ENCODE measurements at regions not wholly inside any gene's neighbourhood (a gene's known extent, or its start where the extent isn't known, plus 50 kb on each side); places are given as distances from the start of the nearest gene placed in this dataset.

DNA sequence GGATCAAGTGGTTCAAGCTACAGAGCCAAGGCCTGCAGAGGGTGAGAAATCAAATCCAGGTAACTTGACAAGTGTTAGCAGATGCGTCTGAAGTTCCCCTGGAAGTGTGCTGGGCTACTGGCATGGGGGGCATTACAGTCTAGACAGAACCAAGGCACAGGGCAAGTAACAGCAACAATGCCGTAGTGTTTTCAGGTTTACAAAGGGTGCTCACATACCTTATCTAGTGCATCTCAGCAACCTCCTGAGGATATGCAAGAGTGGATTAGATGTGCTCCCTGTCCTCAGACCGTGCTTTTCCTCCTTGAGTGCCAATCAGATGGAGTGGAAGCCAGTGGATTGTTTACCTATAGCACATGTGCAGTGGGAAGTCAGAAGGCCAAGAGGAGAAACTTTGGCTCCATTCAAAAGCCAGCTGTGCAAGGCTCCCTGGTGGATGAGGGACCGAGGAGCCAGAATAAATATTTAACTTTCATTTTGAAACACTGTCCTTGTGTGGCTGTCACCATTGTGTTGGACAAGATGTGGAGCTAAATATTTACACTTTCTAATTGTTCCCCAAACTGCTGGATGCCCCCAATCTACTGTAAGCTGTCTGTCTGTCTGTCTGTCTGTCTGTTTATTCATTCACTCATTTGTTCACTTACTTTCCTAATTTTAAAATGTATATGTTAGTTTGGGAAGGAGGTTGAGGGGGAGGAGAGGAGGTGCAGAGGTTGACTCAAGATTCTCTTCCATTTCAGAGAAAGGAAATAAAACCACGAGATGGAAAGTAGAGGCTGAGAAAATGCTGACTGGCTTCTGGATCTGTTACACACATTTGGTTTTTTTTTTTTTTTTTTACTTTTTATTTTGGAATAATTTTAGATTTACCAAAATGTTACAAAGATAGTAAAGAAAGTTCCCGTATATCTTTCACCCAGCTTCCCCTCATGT lies 184.0 kb upstream of the PARP11 start:
- Histone ChIP-seq H4K20me1 (ENCODE audit: insufficient read depth) (no peaks in the 10 kb centered on the region), H3K4me3 (no peak overlapping the region), H3F3A (ENCODE audit: insufficient read depth, low read depth) (no peaks in the 10 kb centered on the region), H3K36me3 (ENCODE audit: low read depth) (no peaks in the 10 kb centered on the region), H3K27me3 (ENCODE audit: insufficient read depth, low read depth) (peaks cover 32% of the 10 kb centered on the region; the same call in 1 of the 2 replicates), H3K9me3 (ENCODE audit: insufficient read depth, low read depth) (no peaks in the 10 kb centered on the region), H3K27ac (no peak overlapping the region), H3K4me1 (replicated peaks; ENCODE audit: insufficient read depth) (no peaks in the 10 kb centered on the region), H2AFZ (no peak overlapping the region), H3K4me2 (no peak overlapping the region), H3K79me2 (ENCODE audit: low read depth) (no peaks in the 10 kb centered on the region), H3K9me2 (ENCODE audit: insufficient read depth) (no peaks in the 10 kb centered on the region)
- intact Hi-C loops (cut with micrococcal nuclease; ENCODE audit: unreplicated experiment), result no loop called here
- POLR2A ChIA-PET (ENCODE audit: unreplicated experiment), result no interaction called here
- TF ChIP-seq, protein P1, sequence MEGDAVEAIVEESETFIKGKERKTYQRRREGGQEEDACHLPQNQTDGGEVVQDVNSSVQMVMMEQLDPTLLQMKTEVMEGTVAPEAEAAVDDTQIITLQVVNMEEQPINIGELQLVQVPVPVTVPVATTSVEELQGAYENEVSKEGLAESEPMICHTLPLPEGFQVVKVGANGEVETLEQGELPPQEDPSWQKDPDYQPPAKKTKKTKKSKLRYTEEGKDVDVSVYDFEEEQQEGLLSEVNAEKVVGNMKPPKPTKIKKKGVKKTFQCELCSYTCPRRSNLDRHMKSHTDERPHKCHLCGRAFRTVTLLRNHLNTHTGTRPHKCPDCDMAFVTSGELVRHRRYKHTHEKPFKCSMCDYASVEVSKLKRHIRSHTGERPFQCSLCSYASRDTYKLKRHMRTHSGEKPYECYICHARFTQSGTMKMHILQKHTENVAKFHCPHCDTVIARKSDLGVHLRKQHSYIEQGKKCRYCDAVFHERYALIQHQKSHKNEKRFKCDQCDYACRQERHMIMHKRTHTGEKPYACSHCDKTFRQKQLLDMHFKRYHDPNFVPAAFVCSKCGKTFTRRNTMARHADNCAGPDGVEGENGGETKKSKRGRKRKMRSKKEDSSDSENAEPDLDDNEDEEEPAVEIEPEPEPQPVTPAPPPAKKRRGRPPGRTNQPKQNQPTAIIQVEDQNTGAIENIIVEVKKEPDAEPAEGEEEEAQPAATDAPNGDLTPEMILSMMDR (conservative IDR thresholded peaks at IDR 0.05), result no peak
- TF ChIP-seq EZH2 (IDR thresholded peaks at IDR 0.05; ENCODE audit: low read depth), result no peak
- no peak for DNase-seq
- no TSS peak for BruUV-seq (replicated peaks)
- CTCF ChIA-PET, result no interaction called here

DNA sequence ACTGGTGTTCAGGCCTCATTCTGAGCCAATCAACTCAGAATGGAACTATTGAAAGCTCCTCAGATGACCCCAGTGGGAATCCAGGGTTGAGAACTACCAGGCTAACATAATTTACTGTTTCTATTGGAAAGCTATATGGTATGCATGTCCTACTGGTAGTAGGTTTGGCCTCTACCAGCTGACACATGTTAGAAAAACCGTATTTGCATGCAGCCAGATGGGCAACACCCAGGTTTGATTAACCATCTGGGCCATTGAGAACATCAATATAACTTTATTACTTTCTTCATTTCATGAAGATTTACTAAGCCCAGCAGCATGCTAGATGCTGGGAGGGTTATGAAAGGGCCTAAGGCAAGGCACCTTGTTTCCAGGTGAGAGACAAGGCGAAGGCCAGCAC lies 181.4 kb upstream of the PARP11 start:
- Histone ChIP-seq H3F3A (ENCODE audit: insufficient read depth, low read depth) (no peaks in the 10 kb centered on the region), H3K4me3 (no peak overlapping the region), H4K20me1 (ENCODE audit: insufficient read depth) (no peaks in the 10 kb centered on the region), H3K79me2 (ENCODE audit: low read depth) (no peaks in the 10 kb centered on the region), H3K9me3 (ENCODE audit: insufficient read depth, low read depth) (no peaks in the 10 kb centered on the region), H3K9me2 (ENCODE audit: insufficient read depth) (no peaks in the 10 kb centered on the region), H3K4me1 (replicated peaks; ENCODE audit: insufficient read depth) (no peaks in the 10 kb centered on the region), H3K27ac (no peak overlapping the region), H3K4me2 (no peak overlapping the region), H3K36me3 (ENCODE audit: low read depth) (no peaks in the 10 kb centered on the region), H2AFZ (no peak overlapping the region), H3K27me3 (ENCODE audit: insufficient read depth, low read depth) (peaks cover 46% of the 10 kb centered on the region; the same call in 1 of the 2 replicates)
- no peak for DNase-seq
- no TSS peak for BruUV-seq (replicated peaks)
- intact Hi-C loops (cut with micrococcal nuclease; ENCODE audit: unreplicated experiment), result no loop called here
- POLR2A ChIA-PET (ENCODE audit: unreplicated experiment), result no interaction called here
- TF ChIP-seq, protein P1 (conservative IDR thresholded peaks at IDR 0.05), result no peak
- TF ChIP-seq EZH2 (IDR thresholded peaks at IDR 0.05; ENCODE audit: low read depth), result no peak
- CTCF ChIA-PET, result no interaction called here

DNA sequence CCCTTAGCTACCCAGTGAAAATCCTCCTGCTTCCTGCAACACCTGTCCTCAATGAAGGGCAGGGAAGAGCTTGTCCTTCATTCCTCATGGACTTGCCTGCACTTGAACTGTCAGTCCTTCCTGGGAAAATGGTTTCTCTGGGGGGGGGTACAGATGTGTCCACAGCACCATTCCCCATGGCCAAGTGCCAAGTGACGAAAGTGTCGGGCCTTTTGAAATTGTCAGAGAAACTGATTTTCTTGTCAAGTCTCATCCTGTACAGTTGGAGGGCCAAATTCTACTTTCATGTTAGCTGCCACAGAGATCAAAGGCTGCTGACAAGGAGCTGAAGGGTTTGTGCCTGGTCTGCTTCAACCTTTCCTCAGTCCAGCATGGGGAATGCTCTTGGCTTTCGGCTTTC lies 179.5 kb upstream of the PARP11 start:
- H3K27ac ChIP-seq, result no peak overlapping the region
- no peak for DNase-seq
- TF ChIP-seq EZH2 (IDR thresholded peaks at IDR 0.05; ENCODE audit: low read depth), result no peak
- TF ChIP-seq, protein P1 (conservative IDR thresholded peaks at IDR 0.05), result no peak
- no peak overlapping the region for H3K4me3 ChIP-seq
- no peaks in the 10 kb centered on the region for H3F3A ChIP-seq (ENCODE audit: insufficient read depth, low read depth)
- BruUV-seq (replicated peaks), result no TSS peak
- no peak overlapping the region for H2AFZ ChIP-seq
- no peaks in the 10 kb centered on the region for H3K79me2 ChIP-seq (ENCODE audit: low read depth)
- H3K4me2 ChIP-seq, result no peak overlapping the region
- no peaks in the 10 kb centered on the region for H3K9me3 ChIP-seq (ENCODE audit: insufficient read depth, low read depth)
- POLR2A ChIA-PET (ENCODE audit: unreplicated experiment), result no interaction called here
- no peaks in the 10 kb centered on the region for H3K9me2 ChIP-seq (ENCODE audit: insufficient read depth)
- intact Hi-C loops (cut with micrococcal nuclease; ENCODE audit: unreplicated experiment), result no loop called here
- no peaks in the 10 kb centered on the region for H3K4me1 ChIP-seq (replicated peaks; ENCODE audit: insufficient read depth)
- H3K36me3 ChIP-seq (ENCODE audit: low read depth), result no peaks in the 10 kb centered on the region
- H4K20me1 ChIP-seq (ENCODE audit: insufficient read depth), result no peaks in the 10 kb centered on the region
- H3K27me3 ChIP-seq (ENCODE audit: insufficient read depth, low read depth), result peaks cover 50% of the 10 kb centered on the region
- CTCF ChIA-PET, result no interaction called here

All from PC-9 (cell line).